Ishikawa (cell line): ENCODE measurements at regions not wholly inside any gene's neighbourhood (a gene's known extent, or its start where the extent isn't known, plus 50 kb on each side); places are given as distances from the start of the nearest gene placed in this dataset.

Experiments used
- CEBPB ChIP-seq: IDR thresholded peaks from 2 replicates; pipeline ENCODE4 v1.6.1; 2012
- CREB1 ChIP-seq: IDR thresholded peaks from 2 replicates; pipeline ENCODE4 v1.6.1; 2012; ENCODE audit warnings: low read depth
- EGR1 ChIP-seq: IDR thresholded peaks from 2 replicates; pipeline ENCODE4 v1.6.1; 2012
- EP300 ChIP-seq: IDR thresholded peaks from 2 replicates; pipeline ENCODE4 v1.6.1; 2012; ENCODE audit warnings: borderline replicate concordance
- FOXM1 ChIP-seq: IDR thresholded peaks from 2 replicates; pipeline ENCODE4 v1.6.1; 2012; ENCODE audit warnings: low read depth, borderline replicate concordance
- NFIC ChIP-seq: IDR thresholded peaks from 2 replicates; pipeline ENCODE4 v1.6.1; 2012
- RAD21 ChIP-seq: IDR thresholded peaks from 2 replicates; pipeline ENCODE4 v1.6.1; 2012; ENCODE audit warnings: low read depth
- TAF1 ChIP-seq: IDR thresholded peaks from 2 replicates; pipeline ENCODE4 v1.6.1; 2012; ENCODE audit warnings: low read depth, mild to moderate bottlenecking
- TCF12 ChIP-seq: IDR thresholded peaks from 2 replicates; pipeline ENCODE4 v1.6.1; 2012; ENCODE audit warnings: low read depth
- TEAD4 ChIP-seq: IDR thresholded peaks from 2 replicates; pipeline ENCODE4 v1.6.1; 2012
- YY1 ChIP-seq: IDR thresholded peaks from 2 replicates; pipeline ENCODE4 v1.6.1; 2012; ENCODE audit warnings: low read depth
- ZBTB7A ChIP-seq: IDR thresholded peaks from 2 replicates; pipeline ENCODE4 v1.6.1; 2012; ENCODE audit warnings: low read depth
- TF ChIP-seq, protein P1 (sequence below): IDR thresholded peaks from 2 replicates; pipeline ENCODE4 v1.6.1; 2012; ENCODE audit warnings: low read depth, mild to moderate bottlenecking
- TF ChIP-seq, protein P2 (sequence below): IDR thresholded peaks from 2 replicates; pipeline ENCODE4 v1.6.1; 2012
- TF ChIP-seq, protein P3 (sequence below): IDR thresholded peaks from 2 replicates; pipeline ENCODE4 v1.6.1; 2012

DNA sequence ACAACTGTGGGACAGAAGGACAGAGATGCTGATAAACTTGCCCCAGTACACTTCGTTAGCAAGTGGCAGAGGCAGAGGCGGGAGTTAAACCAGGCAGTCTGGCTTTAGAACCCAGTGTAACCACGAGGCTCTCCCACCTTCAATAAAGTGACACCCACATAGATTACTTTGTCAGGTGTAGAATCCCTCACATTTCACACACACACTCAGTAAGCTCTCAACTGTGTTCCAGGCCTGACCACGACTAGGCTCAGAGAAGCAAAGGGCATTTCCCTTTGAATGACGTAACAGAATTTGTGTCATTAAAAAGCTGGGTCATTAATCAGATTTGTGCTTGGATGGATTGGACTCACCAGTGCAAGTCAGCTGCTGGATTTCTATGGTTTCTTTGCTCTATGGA, 118.3 kb upstream of the RCN1 start:
- no peak for TF ChIP-seq ZBTB7A

DNA sequence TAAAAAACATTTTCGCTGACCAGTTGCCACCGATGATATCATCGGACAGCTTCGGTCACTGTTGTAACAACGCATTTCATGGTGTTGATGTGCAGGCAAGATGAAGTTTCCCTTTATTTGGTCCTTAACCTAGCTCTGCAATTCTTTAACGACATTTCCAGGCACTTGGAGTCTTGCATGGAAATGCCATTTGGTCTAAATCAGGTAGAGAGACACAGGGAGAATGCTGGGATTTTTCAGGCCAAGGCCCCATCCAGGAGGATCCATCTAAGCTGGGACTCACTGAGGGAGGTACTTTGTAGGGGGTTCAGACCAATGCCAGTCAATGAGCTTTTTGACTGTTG, 121.5 kb upstream of the RCN1 start:
- TF ChIP-seq, protein P1, sequence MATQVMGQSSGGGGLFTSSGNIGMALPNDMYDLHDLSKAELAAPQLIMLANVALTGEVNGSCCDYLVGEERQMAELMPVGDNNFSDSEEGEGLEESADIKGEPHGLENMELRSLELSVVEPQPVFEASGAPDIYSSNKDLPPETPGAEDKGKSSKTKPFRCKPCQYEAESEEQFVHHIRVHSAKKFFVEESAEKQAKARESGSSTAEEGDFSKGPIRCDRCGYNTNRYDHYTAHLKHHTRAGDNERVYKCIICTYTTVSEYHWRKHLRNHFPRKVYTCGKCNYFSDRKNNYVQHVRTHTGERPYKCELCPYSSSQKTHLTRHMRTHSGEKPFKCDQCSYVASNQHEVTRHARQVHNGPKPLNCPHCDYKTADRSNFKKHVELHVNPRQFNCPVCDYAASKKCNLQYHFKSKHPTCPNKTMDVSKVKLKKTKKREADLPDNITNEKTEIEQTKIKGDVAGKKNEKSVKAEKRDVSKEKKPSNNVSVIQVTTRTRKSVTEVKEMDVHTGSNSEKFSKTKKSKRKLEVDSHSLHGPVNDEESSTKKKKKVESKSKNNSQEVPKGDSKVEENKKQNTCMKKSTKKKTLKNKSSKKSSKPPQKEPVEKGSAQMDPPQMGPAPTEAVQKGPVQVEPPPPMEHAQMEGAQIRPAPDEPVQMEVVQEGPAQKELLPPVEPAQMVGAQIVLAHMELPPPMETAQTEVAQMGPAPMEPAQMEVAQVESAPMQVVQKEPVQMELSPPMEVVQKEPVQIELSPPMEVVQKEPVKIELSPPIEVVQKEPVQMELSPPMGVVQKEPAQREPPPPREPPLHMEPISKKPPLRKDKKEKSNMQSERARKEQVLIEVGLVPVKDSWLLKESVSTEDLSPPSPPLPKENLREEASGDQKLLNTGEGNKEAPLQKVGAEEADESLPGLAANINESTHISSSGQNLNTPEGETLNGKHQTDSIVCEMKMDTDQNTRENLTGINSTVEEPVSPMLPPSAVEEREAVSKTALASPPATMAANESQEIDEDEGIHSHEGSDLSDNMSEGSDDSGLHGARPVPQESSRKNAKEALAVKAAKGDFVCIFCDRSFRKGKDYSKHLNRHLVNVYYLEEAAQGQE: no peak
- TF ChIP-seq CREB1: no peak
- TF ChIP-seq NFIC: no peak
- TF ChIP-seq FOXM1: no peak

DNA sequence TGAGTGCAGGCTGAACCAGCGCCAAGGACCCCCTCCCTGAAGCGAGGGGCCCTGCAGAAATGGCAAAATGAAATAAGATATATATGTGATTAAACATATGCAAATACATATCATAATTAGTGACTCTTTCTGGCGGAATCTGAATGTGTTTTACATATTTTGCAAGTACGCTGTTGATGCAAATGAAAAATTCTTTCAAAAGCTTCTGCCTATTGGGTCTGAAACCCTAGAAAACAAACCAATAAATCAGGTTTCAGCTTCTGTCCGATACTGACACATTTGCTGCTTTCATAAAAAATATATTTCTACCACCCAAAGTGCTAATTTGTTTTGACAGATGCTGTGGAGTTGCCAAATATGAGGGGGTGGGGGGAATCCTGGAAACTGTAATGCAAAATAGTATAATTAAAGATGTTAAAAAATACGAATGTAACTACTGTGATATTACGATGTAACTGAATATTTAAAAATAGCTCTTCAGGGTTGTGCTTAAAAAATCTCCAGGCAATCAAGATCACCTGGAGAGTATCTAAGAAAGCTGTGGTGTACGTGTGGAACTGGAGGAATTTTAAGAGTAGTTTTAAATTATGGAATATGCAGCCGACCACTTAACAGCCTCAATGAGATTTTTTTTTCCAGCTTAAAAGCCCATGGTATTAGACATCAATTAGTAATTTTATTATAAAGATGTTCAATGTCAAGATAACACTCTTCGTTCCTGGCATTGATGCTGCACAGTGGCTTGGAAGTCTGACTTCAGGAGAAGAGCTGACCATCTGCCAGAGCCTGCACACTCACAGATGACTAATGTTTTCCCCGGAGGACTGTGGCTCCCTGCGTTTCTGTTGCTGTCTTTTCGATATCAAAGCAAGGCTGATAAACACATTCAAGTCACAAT, 122.2 kb upstream of the RCN1 start:
- TF ChIP-seq RAD21 (no peak), TEAD4 (no peak), CREB1 (no peak), TAF1 (no peak), FOXM1 (no peak), YY1 (no peak), NFIC (no peak), EP300 (no peak), CEBPB (no peak)

DNA sequence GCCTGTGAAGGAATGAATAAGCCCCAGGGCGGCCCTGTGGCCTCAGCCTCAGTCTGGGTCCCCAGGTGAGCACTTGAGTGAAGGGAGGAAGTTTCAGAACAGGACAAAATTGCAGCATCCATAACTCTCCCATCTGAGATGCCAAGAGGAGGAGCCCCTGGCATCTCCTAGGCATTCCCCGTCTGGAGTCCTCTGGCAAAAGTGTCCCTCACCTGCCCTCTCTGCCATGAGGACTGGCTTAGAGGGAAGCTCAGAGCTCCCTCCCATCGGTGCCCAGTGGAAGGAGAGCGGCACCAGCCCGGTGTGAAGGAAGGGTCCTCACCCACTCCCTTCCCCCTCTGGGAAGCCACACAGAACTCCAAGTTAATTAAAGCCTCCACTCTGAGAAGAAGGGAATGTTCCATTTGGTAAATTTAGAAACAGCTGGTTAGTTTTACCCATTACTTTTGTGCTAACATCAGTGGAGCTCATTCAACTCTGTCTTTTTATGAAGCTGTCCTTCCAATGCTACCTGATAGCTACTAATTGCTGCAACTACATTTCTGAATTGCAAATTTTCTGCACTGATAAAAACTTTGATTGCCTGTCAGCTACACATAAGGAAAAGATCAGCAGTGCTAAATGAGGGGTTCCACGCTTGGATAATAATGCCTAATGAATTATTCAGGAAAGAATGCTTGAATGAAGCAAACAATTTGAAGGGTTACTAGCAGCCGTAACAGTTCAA, 123.3 kb upstream of the RCN1 start:
- TF ChIP-seq TAF1: no peak
- TF ChIP-seq NFIC: no peak
- TF ChIP-seq RAD21: no peak
- TF ChIP-seq ZBTB7A: no peak
- TF ChIP-seq CEBPB: no peak
- TF ChIP-seq CREB1: no peak
- TF ChIP-seq, protein P1: no peak
- TF ChIP-seq EGR1: no peak
- no peak for TF ChIP-seq YY1

DNA sequence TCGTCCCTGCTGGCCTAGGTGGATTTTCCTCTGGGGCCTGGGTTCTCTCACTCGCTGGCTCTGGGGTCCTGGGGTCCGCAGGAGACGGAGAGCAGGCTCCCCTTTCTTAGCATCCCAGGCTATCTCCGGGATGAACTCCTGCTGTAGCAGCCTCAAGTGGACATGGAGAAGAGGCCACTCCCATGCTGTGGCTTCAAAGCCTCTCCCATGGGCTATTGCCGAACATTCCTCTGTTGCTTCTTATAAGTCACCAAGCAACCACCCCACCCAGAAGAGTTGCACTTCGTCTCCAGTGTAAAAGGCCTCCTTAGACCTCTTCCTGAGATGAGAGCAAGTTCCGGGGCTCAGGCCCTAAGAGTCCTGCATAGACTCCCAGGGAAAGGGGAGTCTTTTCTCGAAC, 124.0 kb upstream of the RCN1 start:
- TF ChIP-seq ZBTB7A (no peak), CEBPB (no peak), NFIC (no peak), TEAD4 (no peak), EGR1 (no peak), CREB1 (no peak), YY1 (no peak), FOXM1 (no peak), EP300 (no peak), TCF12 (no peak), TAF1 (no peak), RAD21 (no peak)
- TF ChIP-seq, protein P1: no peak
- TF ChIP-seq, protein P2, sequence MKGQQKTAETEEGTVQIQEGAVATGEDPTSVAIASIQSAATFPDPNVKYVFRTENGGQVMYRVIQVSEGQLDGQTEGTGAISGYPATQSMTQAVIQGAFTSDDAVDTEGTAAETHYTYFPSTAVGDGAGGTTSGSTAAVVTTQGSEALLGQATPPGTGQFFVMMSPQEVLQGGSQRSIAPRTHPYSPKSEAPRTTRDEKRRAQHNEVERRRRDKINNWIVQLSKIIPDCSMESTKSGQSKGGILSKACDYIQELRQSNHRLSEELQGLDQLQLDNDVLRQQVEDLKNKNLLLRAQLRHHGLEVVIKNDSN: no peak
- TF ChIP-seq, protein P3, sequence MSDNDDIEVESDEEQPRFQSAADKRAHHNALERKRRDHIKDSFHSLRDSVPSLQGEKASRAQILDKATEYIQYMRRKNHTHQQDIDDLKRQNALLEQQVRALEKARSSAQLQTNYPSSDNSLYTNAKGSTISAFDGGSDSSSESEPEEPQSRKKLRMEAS: no peak
